OCI-LY1 (cell line): ENCODE measurements at regions not wholly inside any gene's neighbourhood (a gene's known extent, or its start where the extent isn't known, plus 50 kb on each side); places are given as distances from the start of the nearest gene placed in this dataset.

ENCODE experiments used
- EZH2 ChIP-seq: fragments of 200-600 bp; sonication (generic), shearing (Covaris generic); IDR thresholded peaks from 2 replicates; pipeline ENCODE4 v1.8.0; 2017; ENCODE audit warnings: borderline replicate concordance, mixed run types, mild to moderate bottlenecking, antibody characterized with exemption, low read length, moderate library complexity, mixed read lengths
- TF ChIP-seq, protein P1 (sequence below): fragments of 200-600 bp; sonication (generic), shearing (Covaris generic); IDR thresholded peaks from 2 replicates; pipeline ENCODE4 v1.5.1; 2017; ENCODE audit warnings: mild to moderate bottlenecking, antibody characterized with exemption, low read length, moderate library complexity, mixed read lengths

GRCh38 chr2:6674381-6674780, 191.3 kb downstream of the CMPK2 start:
- TF ChIP-seq, protein P1, sequence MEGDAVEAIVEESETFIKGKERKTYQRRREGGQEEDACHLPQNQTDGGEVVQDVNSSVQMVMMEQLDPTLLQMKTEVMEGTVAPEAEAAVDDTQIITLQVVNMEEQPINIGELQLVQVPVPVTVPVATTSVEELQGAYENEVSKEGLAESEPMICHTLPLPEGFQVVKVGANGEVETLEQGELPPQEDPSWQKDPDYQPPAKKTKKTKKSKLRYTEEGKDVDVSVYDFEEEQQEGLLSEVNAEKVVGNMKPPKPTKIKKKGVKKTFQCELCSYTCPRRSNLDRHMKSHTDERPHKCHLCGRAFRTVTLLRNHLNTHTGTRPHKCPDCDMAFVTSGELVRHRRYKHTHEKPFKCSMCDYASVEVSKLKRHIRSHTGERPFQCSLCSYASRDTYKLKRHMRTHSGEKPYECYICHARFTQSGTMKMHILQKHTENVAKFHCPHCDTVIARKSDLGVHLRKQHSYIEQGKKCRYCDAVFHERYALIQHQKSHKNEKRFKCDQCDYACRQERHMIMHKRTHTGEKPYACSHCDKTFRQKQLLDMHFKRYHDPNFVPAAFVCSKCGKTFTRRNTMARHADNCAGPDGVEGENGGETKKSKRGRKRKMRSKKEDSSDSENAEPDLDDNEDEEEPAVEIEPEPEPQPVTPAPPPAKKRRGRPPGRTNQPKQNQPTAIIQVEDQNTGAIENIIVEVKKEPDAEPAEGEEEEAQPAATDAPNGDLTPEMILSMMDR: no peak
- no peak for TF ChIP-seq EZH2
